ENCODE measurements at regions not wholly inside any gene's neighbourhood (a gene's known extent, or its start where the extent isn't known, plus 50 kb on each side); places are given as distances from the start of the nearest gene placed in this dataset.
"Not testable (repeated sequence)": the region's sequence is repeated elsewhere in the genome, so short reads cannot be mapped to it uniquely, and the experiment has no call there.

GRCh38 chr11:127803755-127804154 lies 783.6 kb downstream of the ETS1 start:
- DNase-seq (ENCODE audit: extremely low read depth, low read depth, low spot score), result no peak

GRCh38 chr11:127800989-127801688 lies 786.2 kb downstream of the ETS1 start:
- DNase-seq (ENCODE audit: extremely low read depth, low read depth, low spot score), result no peak

GRCh38 chr11:127795326-127795725 lies 792.0 kb downstream of the ETS1 start:
- DNase-seq (ENCODE audit: extremely low read depth, low read depth, low spot score), result no peak

GRCh38 chr11:127791844-127792243 lies 791.3 kb upstream of the KIRREL3 start:
- DNase-seq (ENCODE audit: extremely low read depth, low read depth, low spot score), result no peak

GRCh38 chr11:127790592-127790991 lies 790.0 kb upstream of the KIRREL3 start:
- DNase-seq (ENCODE audit: extremely low read depth, low read depth, low spot score), result no peak

GRCh38 chr11:127789927-127790326 lies 789.4 kb upstream of the KIRREL3 start:
- DNase-seq (ENCODE audit: extremely low read depth, low read depth, low spot score), result no peak

GRCh38 chr11:127772938-127773337 lies 772.4 kb upstream of the KIRREL3 start:
- DNase-seq (ENCODE audit: extremely low read depth, low read depth, low spot score), result not testable (repeated sequence)

GRCh38 chr11:127768931-127769330 lies 768.4 kb upstream of the KIRREL3 start:
- DNase-seq (ENCODE audit: extremely low read depth, low read depth, low spot score), result not testable (repeated sequence)

GRCh38 chr11:127766734-127767133 lies 766.2 kb upstream of the KIRREL3 start:
- no peak for DNase-seq (ENCODE audit: extremely low read depth, low read depth, low spot score)

- no peak for DNase-seq (ENCODE audit: extremely low read depth, low read depth, low spot score)
These were observed 738.3 kb upstream of the KIRREL3 start for GRCh38 chr11:127738771-127739286.

- no peak for DNase-seq (ENCODE audit: extremely low read depth, low read depth, low spot score)
These were observed 736.9 kb upstream of the KIRREL3 start for GRCh38 chr11:127737499-127737898.

- peak; percentile 29 for DNase-seq (ENCODE audit: extremely low read depth, low read depth, low spot score)
These were observed 733.0 kb upstream of the KIRREL3 start for GRCh38 chr11:127733552-127733951.

GRCh38 chr11:127726367-127726766 lies 725.8 kb upstream of the KIRREL3 start:
- no peak for DNase-seq (ENCODE audit: extremely low read depth, low read depth, low spot score)

GRCh38 chr11:127723714-127724113 lies 723.1 kb upstream of the KIRREL3 start:
- no peak for DNase-seq (ENCODE audit: extremely low read depth, low read depth, low spot score)

GRCh38 chr11:127713226-127713625 lies 712.7 kb upstream of the KIRREL3 start:
- no peak for DNase-seq (ENCODE audit: extremely low read depth, low read depth, low spot score)

GRCh38 chr11:127711748-127712147 lies 711.2 kb upstream of the KIRREL3 start:
- no peak for DNase-seq (ENCODE audit: extremely low read depth, low read depth, low spot score)

- no peak for DNase-seq (ENCODE audit: extremely low read depth, low read depth, low spot score)
These were observed 710.3 kb upstream of the KIRREL3 start for GRCh38 chr11:127710831-127711230.

- no peak for DNase-seq (ENCODE audit: extremely low read depth, low read depth, low spot score)
These were observed 709.4 kb upstream of the KIRREL3 start for GRCh38 chr11:127709960-127710359.

GRCh38 chr11:127693686-127694085 lies 693.1 kb upstream of the KIRREL3 start:
- no peak for DNase-seq (ENCODE audit: extremely low read depth, low read depth, low spot score)

- no peak for DNase-seq (ENCODE audit: extremely low read depth, low read depth, low spot score)
These were observed 682.8 kb upstream of the KIRREL3 start for GRCh38 chr11:127683321-127683720.

GRCh38 chr11:127679816-127680545 lies 679.4 kb upstream of the KIRREL3 start:
- no peak for DNase-seq (ENCODE audit: extremely low read depth, low read depth, low spot score)

GRCh38 chr11:127678631-127679030 lies 678.1 kb upstream of the KIRREL3 start:
- no peak for DNase-seq (ENCODE audit: extremely low read depth, low read depth, low spot score)
